GM12878 (cell line): ENCODE measurements at regions not wholly inside any gene's neighbourhood (a gene's known extent, or its start where the extent isn't known, plus 50 kb on each side); places are given as distances from the start of the nearest gene placed in this dataset.

Experiments
- ATAC-seq: fragments of 200-7000 bp; cut with Tn5 transposase; 3 replicates; pipeline ENCODE4 v1.9.1; 2020; ENCODE audit warnings: mild to moderate bottlenecking, moderate library complexity
- BruUV-seq: library from RNA; stranded (reverse); fragments of 400-500 nt; replicated peaks from 2 replicates; lab custom pipeline; 2021; lab: Mats Ljungman, UMichigan
- CTCF ChIA-PET: fragments of 300-600 bp; sonication (Branson Sonifier 250); formaldehyde crosslinking; extraction: SDS; loops from one replicate; lab custom pipeline; 2021; ENCODE audit warnings: inconsistent platforms; lab: Yijun Ruan, JAX
- POLR2A ChIA-PET: fragments of 350-600 bp; formaldehyde crosslinking; extraction: SDS; loops from one replicate; lab custom pipeline; 2021; ENCODE audit warnings: inconsistent platforms; lab: Charles Lee
- RAD21 ChIA-PET: fragments of 300-600 bp; sonication (Branson Sonifier 250); formaldehyde crosslinking; loops from one replicate; lab custom pipeline; 2023; ENCODE audit warnings: antibody characterized with exemption; ENCODE audit not compliant: unreplicated experiment; lab: Charles Lee
- SMC1A ChIA-PET: fragments of 300-600 bp; sonication (Branson Sonifier 250); formaldehyde crosslinking; loops from one replicate; lab custom pipeline; 2023; ENCODE audit not compliant: unreplicated experiment, uncharacterized antibody; lab: Charles Lee
- DNase-seq: peaks from one replicate; pipeline ENCODE4 v3.0.0-alpha.2; 2011; ENCODE audit warnings: low read depth, low spot score
- FAIRE-seq: peaks from 3 replicates; lab custom pipeline; 2011; peaks lifted over from hg19 to GRCh38; lab: Jason Lieb, UNC
- H2AFZ ChIP-seq: 2 replicates; pipeline ENCODE4 v1.6.0; 2011; ENCODE audit warnings: low read depth, low read length, control low read depth; ENCODE audit not compliant: control insufficient read depth
- H3K27ac ChIP-seq: 2 replicates; pipeline ENCODE4 v1.5.1; 2011; ENCODE audit warnings: control low read depth; ENCODE audit not compliant: control insufficient read depth, insufficient read depth
- H3K27me3 ChIP-seq, 2 experiments: replicated peaks in 1 of 2; 2 replicates each; pipeline versions ENCODE4 v1.6.0 to v1.6.1; 2011; ENCODE audit warnings: low read length in 1 of 2; ENCODE audit not compliant: control insufficient read depth in 2 of 2, insufficient read depth in 2 of 2
- H3K36me3 ChIP-seq, 2 experiments: 2 replicates each; pipeline ENCODE4 v1.5.1; 2011; ENCODE audit warnings: low read length in 1 of 2; ENCODE audit not compliant: control insufficient read depth in 2 of 2, insufficient read depth in 2 of 2
- H3K4me1 ChIP-seq: 2 replicates; pipeline ENCODE4 v1.6.1; 2011; ENCODE audit warnings: mild to moderate bottlenecking, low read length, moderate library complexity, mixed read lengths; ENCODE audit not compliant: control insufficient read depth, insufficient read depth
- H3K4me2 ChIP-seq: 2 replicates; pipeline ENCODE4 v1.6.0; 2011; ENCODE audit warnings: control low read depth; ENCODE audit not compliant: control insufficient read depth, insufficient read depth
- H3K4me3 ChIP-seq: fragments of 200-600 bp; sonication (generic); 2 replicates; pipeline ENCODE4 v1.5.1; 2016
- H3K79me2 ChIP-seq: 2 replicates; pipeline ENCODE4 v1.6.0; 2011; ENCODE audit warnings: low read length; ENCODE audit not compliant: control insufficient read depth, insufficient read depth
- H3K9ac ChIP-seq: 2 replicates; pipeline ENCODE4 v1.8.0; 2011; ENCODE audit warnings: low read length, control low read depth, mixed read lengths; ENCODE audit not compliant: control insufficient read depth, insufficient read depth
- H3K9me3 ChIP-seq: replicated peaks from 3 replicates; pipeline ENCODE4 v1.5.1; 2011; ENCODE audit warnings: mild to moderate bottlenecking, low read length; ENCODE audit not compliant: control insufficient read depth, insufficient read depth
- H4K20me1 ChIP-seq: 2 replicates; pipeline ENCODE4 v1.6.0; 2011; ENCODE audit not compliant: control insufficient read depth, insufficient read depth
- BACH1 ChIP-seq: fragments of 450-650 bp; IDR thresholded peaks from 2 replicates; pipeline ENCODE4 v1.6.1; 2017; ENCODE audit warnings: mild to moderate bottlenecking, borderline replicate concordance
- BCL11A ChIP-seq: IDR thresholded peaks from 2 replicates; pipeline ENCODE4 v1.6.1; 2011; ENCODE audit warnings: low read depth, low read length
- CBFB ChIP-seq: IDR thresholded peaks from 2 replicates; pipeline ENCODE4 v1.6.1; 2016; ENCODE audit warnings: antibody characterized with exemption, low read depth
- CREB1 ChIP-seq: IDR thresholded peaks from 2 replicates; pipeline ENCODE4 v1.6.1; 2012; ENCODE audit warnings: low read depth, mild to moderate bottlenecking, inconsistent platforms
- EED ChIP-seq: sonication (generic); IDR thresholded peaks from 2 replicates; pipeline ENCODE4 v1.6.1; 2016; ENCODE audit warnings: antibody characterized with exemption, low read depth
- IRF4 ChIP-seq: IDR thresholded peaks from 2 replicates; pipeline ENCODE4 v1.6.1; 2011; ENCODE audit warnings: low read depth, low read length
- MYB ChIP-seq: fragments of 150-350 bp; IDR thresholded peaks from 2 replicates; pipeline ENCODE4 v1.6.1; 2014; ENCODE audit warnings: mild to moderate bottlenecking, low read depth, low read length, borderline replicate concordance
- NFYA ChIP-seq: IDR thresholded peaks from 2 replicates; pipeline ENCODE4 v1.6.1; 2011; ENCODE audit warnings: low read depth, mild to moderate bottlenecking, low read length, improper control_type of control experiment, borderline replicate concordance
- RBBP5 ChIP-seq: fragments of 200-600 bp; sonication (generic); conservative IDR thresholded peaks from 2 replicates; pipeline ENCODE4 v1.6.1; 2016
- TARDBP ChIP-seq: IDR thresholded peaks from 2 replicates; pipeline ENCODE4 v1.6.1; 2016; ENCODE audit warnings: borderline replicate concordance
- TCF3 ChIP-seq: IDR thresholded peaks from 2 replicates; pipeline ENCODE4 v1.6.1; 2012; ENCODE audit warnings: low read depth, mild to moderate bottlenecking, low read length, borderline replicate concordance; ENCODE audit not compliant: insufficient read depth
- TCF7 ChIP-seq: IDR thresholded peaks from 2 replicates; pipeline ENCODE4 v1.6.1; 2014; ENCODE audit warnings: antibody characterized with exemption, borderline replicate concordance
- ZNF24 ChIP-seq: fragments of 450-650 bp; IDR thresholded peaks from 2 replicates; pipeline ENCODE4 v1.6.1; 2017; ENCODE audit warnings: antibody characterized with exemption, mild to moderate bottlenecking
- WGBS: methylation state at CpG from one replicate; pipeline ENCODE4 v1.1.6; 2016; ENCODE audit warnings: low lambda C conversion rate; ENCODE audit not compliant: insufficient replicate concordance, insufficient coverage; ENCODE audit errors: missing lambda C conversion rate; 5-methylcytosine and 5-hydroxymethylcytosine counted together
- in situ Hi-C: fragments of 300-500 bp; cut with MboI; formaldehyde crosslinking; loops from 9 replicates; pipeline ENCODE4 v1.14.3; 2018; ENCODE audit warnings: mixed read lengths
- intact Hi-C: fragments of 100-400 bp; cut with micrococcal nuclease; formaldehyde crosslinking; loops from one replicate; pipeline ENCODE4 v1.14.2; 2022; ENCODE audit not compliant: unreplicated experiment
- TF ChIP-seq, protein P1 (sequence below): IDR thresholded peaks from 2 replicates; pipeline ENCODE4 v1.6.1; 2012; ENCODE audit warnings: low read depth, low read length, improper control_type of control experiment
- TF ChIP-seq, protein P2 (sequence below): IDR thresholded peaks from 2 replicates; pipeline ENCODE4 v1.6.1; 2011; ENCODE audit warnings: low read depth, low read length, improper control_type of control experiment, borderline replicate concordance

DNA sequence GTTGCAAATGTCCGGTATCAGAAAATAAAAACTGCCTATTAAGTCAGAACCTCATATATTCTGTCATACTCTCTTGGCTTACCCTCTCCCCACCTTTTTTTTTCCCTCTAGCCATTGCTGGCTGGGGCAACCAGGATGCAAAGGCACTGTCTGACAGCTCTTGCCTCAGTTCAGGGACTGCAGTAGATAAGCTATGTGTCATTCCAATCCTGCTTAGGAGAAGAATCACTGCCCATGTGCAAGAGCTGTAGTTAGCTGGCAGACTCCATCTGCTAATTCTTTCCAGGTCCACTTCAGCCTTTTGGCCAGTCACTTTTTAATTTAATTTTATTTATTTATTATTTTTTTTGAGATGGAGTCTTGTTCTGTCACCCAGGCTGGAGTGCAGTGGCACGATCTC lies 895.6 kb upstream of the SLC10A2 start:
- Histone ChIP-seq H3K4me3 (no peak overlapping the region), H3K4me1 (no peaks in the 10 kb centered on the region), H4K20me1 (no peaks in the 10 kb centered on the region), H3K36me3 (no peaks in the 10 kb centered on the region), H3K4me2 (no peak overlapping the region), H3K27me3 (no peaks in the 10 kb centered on the region), H3K79me2 (no peaks in the 10 kb centered on the region), H3K27ac (no peak overlapping the region), H2AFZ (no peak overlapping the region), H3K9ac (no peak overlapping the region), H3K9me3 (no peaks in the 10 kb centered on the region)
- in situ Hi-C loops (no loop called here), intact Hi-C loops (no loop called here)
- TF ChIP-seq, protein P1, sequence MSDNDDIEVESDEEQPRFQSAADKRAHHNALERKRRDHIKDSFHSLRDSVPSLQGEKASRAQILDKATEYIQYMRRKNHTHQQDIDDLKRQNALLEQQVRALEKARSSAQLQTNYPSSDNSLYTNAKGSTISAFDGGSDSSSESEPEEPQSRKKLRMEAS, result no peak
- TF ChIP-seq BCL11A, result no peak
- TF ChIP-seq CREB1, result no peak
- TF ChIP-seq IRF4, result no peak
- TF ChIP-seq, protein P2, sequence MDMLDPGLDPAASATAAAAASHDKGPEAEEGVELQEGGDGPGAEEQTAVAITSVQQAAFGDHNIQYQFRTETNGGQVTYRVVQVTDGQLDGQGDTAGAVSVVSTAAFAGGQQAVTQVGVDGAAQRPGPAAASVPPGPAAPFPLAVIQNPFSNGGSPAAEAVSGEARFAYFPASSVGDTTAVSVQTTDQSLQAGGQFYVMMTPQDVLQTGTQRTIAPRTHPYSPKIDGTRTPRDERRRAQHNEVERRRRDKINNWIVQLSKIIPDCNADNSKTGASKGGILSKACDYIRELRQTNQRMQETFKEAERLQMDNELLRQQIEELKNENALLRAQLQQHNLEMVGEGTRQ, result no peak
- no peak for TF ChIP-seq CBFB
- TF ChIP-seq TARDBP, result no peak
- ChIA-PET POLR2A (no interaction called here), RAD21 (no interaction called here), SMC1A (no interaction called here), CTCF (no interaction called here)
- DNase-seq (no peak), FAIRE-seq (no peak), ATAC-seq (no peak)
- WGBS, result 77% methylated on average over 2 of the region's 2 CpGs
- BruUV-seq, result no TSS peak

DNA sequence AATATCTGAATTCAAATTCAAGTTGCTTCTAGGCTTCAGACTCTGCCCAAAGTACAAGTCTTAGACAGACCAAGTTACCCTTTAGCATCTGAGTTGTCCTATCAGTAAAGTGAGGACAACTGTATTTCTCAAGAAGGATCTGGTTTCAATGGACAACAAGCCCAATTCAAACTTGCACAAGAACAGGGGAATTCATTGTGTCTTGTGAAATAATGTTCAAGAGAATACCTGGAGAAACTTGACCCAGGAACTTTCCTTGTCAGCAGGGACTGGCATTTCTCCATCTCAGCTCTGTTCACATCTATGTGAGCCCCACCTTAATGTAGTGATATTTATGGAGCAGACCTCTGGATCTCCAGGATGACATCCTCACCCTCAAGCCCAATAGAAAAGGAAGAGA lies 894.9 kb upstream of the SLC10A2 start:
- no peaks in the 10 kb centered on the region for H3K4me1 ChIP-seq
- H3K9ac ChIP-seq, result no peak overlapping the region
- no TSS peak for BruUV-seq
- H3K4me3 ChIP-seq, result no peak overlapping the region
- H3K4me2 ChIP-seq, result no peak overlapping the region
- ChIA-PET RAD21 (no interaction called here), CTCF (no interaction called here)
- FAIRE-seq, result no peak
- no peaks in the 10 kb centered on the region for H3K27me3 ChIP-seq
- no peaks in the 10 kb centered on the region for H3K79me2 ChIP-seq
- ATAC-seq, result no peak
- TF ChIP-seq RBBP5 (no peak), MYB (no peak), NFYA (no peak), TCF3 (no peak), BACH1 (no peak), ZNF24 (no peak), EED (no peak), TCF7 (no peak)
- TF ChIP-seq, all 136 proteins: peak for 0
- Histone ChIP-seq H4K20me1 (no peaks in the 10 kb centered on the region), H3K36me3 (no peaks in the 10 kb centered on the region), H3K9me3 (no peaks in the 10 kb centered on the region), H3K27ac (no peak overlapping the region), H2AFZ (no peak overlapping the region)
- SMC1A ChIA-PET, result no interaction called here
- DNase-seq, result no peak
- POLR2A ChIA-PET, result no interaction called here
- intact Hi-C loops (no loop called here), in situ Hi-C loops (no loop called here)
